OCI-LY1 (cell line): ENCODE measurements at regions not wholly inside any gene's neighbourhood (a gene's known extent, or its start where the extent isn't known, plus 50 kb on each side); places are given as distances from the start of the nearest gene placed in this dataset.

Experiments
- EZH2 ChIP-seq: fragments of 200-600 bp; sonication (generic), shearing (Covaris generic); IDR thresholded peaks from 2 replicates; pipeline ENCODE4 v1.8.0; 2017; ENCODE audit warnings: borderline replicate concordance, mixed run types, mild to moderate bottlenecking, antibody characterized with exemption, low read length, moderate library complexity, mixed read lengths
- TF ChIP-seq, protein P1 (sequence below): fragments of 200-600 bp; sonication (generic), shearing (Covaris generic); IDR thresholded peaks from 2 replicates; pipeline ENCODE4 v1.5.1; 2017; ENCODE audit warnings: mild to moderate bottlenecking, antibody characterized with exemption, low read length, moderate library complexity, mixed read lengths

DNA sequence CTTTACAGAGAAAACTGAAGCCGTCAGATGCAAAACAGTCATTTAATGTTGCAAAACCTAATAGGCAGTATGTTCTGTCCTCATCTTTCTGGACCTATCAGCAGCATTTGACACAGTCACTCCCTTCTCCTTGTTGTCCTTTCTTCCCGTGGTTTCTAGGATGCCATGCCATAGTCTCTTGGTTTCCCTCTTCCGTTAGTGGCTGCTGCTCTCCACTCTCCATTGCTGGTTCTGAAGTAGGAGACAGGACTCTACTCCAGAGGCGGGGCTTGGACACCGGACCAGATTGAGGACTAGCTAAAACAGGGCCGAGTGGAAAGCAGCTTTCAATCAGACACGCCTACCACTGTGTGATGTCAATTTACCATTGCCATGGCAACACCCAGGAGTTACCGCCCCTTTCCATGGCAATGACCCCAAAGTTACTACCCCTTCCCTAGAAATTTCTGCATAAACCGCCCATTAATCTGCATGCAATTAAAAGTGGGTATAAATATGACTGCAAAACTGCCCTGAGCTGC lies 88.8 kb upstream of the CCDC160 start:
- TF ChIP-seq, protein P1, sequence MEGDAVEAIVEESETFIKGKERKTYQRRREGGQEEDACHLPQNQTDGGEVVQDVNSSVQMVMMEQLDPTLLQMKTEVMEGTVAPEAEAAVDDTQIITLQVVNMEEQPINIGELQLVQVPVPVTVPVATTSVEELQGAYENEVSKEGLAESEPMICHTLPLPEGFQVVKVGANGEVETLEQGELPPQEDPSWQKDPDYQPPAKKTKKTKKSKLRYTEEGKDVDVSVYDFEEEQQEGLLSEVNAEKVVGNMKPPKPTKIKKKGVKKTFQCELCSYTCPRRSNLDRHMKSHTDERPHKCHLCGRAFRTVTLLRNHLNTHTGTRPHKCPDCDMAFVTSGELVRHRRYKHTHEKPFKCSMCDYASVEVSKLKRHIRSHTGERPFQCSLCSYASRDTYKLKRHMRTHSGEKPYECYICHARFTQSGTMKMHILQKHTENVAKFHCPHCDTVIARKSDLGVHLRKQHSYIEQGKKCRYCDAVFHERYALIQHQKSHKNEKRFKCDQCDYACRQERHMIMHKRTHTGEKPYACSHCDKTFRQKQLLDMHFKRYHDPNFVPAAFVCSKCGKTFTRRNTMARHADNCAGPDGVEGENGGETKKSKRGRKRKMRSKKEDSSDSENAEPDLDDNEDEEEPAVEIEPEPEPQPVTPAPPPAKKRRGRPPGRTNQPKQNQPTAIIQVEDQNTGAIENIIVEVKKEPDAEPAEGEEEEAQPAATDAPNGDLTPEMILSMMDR: no peak
- no peak for TF ChIP-seq EZH2
